Liver (tissue), 8 donors: ENCODE measurements at regions not wholly inside any gene's neighbourhood (a gene's known extent, or its start where the extent isn't known, plus 50 kb on each side); places are given as distances from the start of the nearest gene placed in this dataset.

ENCODE experiments used
- DNase-seq: peaks from one replicate; pipeline ENCODE4 v3.0.0-alpha.2; 2017; ENCODE audit warnings: low spot score
- H3K27ac ChIP-seq, 2 donors: one replicate each; pipeline ENCODE4 v1.7.0; 2013; ENCODE audit warnings: inconsistent platforms in 2 of 2, low read length in 2 of 2, control low read depth in 1 of 2, low read depth in 1 of 2, mild to moderate bottlenecking in 1 of 2
- H3K27me3 ChIP-seq, 4 donors: one replicate each; pipeline versions ENCODE4 v1.6.1 to v1.7.0; 2013; ENCODE audit warnings: low read length in 3 of 4, inconsistent platforms in 1 of 4, mild to moderate bottlenecking in 1 of 4, moderate library complexity in 1 of 4; ENCODE audit not compliant: control insufficient read depth in 4 of 4, insufficient read depth in 4 of 4
- H3K36me3 ChIP-seq, 4 donors: one replicate each; pipeline versions ENCODE4 v1.6.1 to v1.7.0; 2013; ENCODE audit warnings: low read length in 3 of 4, mild to moderate bottlenecking in 3 of 4, low read depth in 1 of 4, moderate library complexity in 1 of 4; ENCODE audit not compliant: control insufficient read depth in 4 of 4, insufficient read depth in 3 of 4
- H3K4me1 ChIP-seq, 4 donors: one replicate each; pipeline versions ENCODE4 v1.6.1 to v1.7.0; 2013; ENCODE audit warnings: low read length in 3 of 4, mild to moderate bottlenecking in 3 of 4, moderate library complexity in 1 of 4; ENCODE audit not compliant: control insufficient read depth in 4 of 4, insufficient read depth in 4 of 4
- H3K4me3 ChIP-seq, 3 donors: one replicate each; pipeline versions ENCODE4 v1.6.1 to v1.7.0; 2013; ENCODE audit warnings: low read length in 3 of 3, control low read depth in 1 of 3, low read depth in 1 of 3, mild to moderate bottlenecking in 1 of 3
- H3K9ac ChIP-seq, 2 donors: one replicate each; pipeline ENCODE4 v1.7.0; 2013; ENCODE audit warnings: low read length in 2 of 2, mild to moderate bottlenecking in 2 of 2, moderate library complexity in 2 of 2, control low read depth in 1 of 2, low read depth in 1 of 2
- H3K9me3 ChIP-seq, 4 donors: one replicate each; pipeline versions ENCODE4 v1.6.1 to v1.7.0; 2013; ENCODE audit warnings: low read length in 3 of 4; ENCODE audit not compliant: control insufficient read depth in 4 of 4
- ATF3 ChIP-seq: IDR thresholded peaks from 2 replicates; pipeline ENCODE4 v1.6.1; 2016; ENCODE audit warnings: antibody characterized with exemption
- CTCF ChIP-seq: fragments of 150-350 bp; IDR thresholded peaks from 2 replicates; pipeline ENCODE4 v1.5.1; 2017; ENCODE audit warnings: improper control_type of control experiment, low read depth, low read length; ENCODE audit not compliant: missing input control
- EGR1 ChIP-seq, 2 donors: IDR thresholded peaks; 2 replicates each; pipeline ENCODE4 v1.6.1; 2016 to 2018; ENCODE audit warnings: antibody characterized with exemption in 2 of 2, low read depth in 2 of 2
- FOXA1 ChIP-seq: IDR thresholded peaks from 2 replicates; pipeline ENCODE4 v1.6.1; 2016; ENCODE audit warnings: antibody characterized with exemption
- FOXA2 ChIP-seq: IDR thresholded peaks from 2 replicates; pipeline ENCODE4 v1.6.1; 2016; ENCODE audit warnings: antibody characterized with exemption
- GABPA ChIP-seq, 2 donors: IDR thresholded peaks in 1 of 2; conservative IDR thresholded peaks in 1 of 2; 2 replicates each; pipeline ENCODE4 v1.6.1; 2016; ENCODE audit warnings: antibody characterized with exemption in 2 of 2, mild to moderate bottlenecking in 1 of 2, moderate library complexity in 1 of 2
- HNF4A ChIP-seq, 2 donors: conservative IDR thresholded peaks; 2 replicates each; pipeline ENCODE4 v1.6.1; 2016; ENCODE audit warnings: antibody characterized with exemption in 2 of 2, mild to moderate bottlenecking in 2 of 2
- HNF4G ChIP-seq: IDR thresholded peaks from 2 replicates; pipeline ENCODE4 v1.6.1; 2016; ENCODE audit warnings: antibody characterized with exemption
- JUND ChIP-seq, 2 donors: IDR thresholded peaks; 2 replicates each; pipeline ENCODE4 v1.6.1; 2016; ENCODE audit warnings: antibody characterized with exemption in 2 of 2
- MAX ChIP-seq: IDR thresholded peaks from 2 replicates; pipeline ENCODE4 v1.6.1; 2016; ENCODE audit warnings: antibody characterized with exemption
- NR2F2 ChIP-seq: IDR thresholded peaks from 2 replicates; pipeline ENCODE4 v1.6.1; 2016; ENCODE audit warnings: antibody characterized with exemption
- RAD21 ChIP-seq, 2 donors: IDR thresholded peaks; 2 replicates each; pipeline ENCODE4 v1.6.1; 2016; ENCODE audit warnings: antibody characterized with exemption in 2 of 2, mild to moderate bottlenecking in 2 of 2
- REST ChIP-seq: IDR thresholded peaks from 2 replicates; pipeline ENCODE4 v1.6.1; 2016; ENCODE audit warnings: antibody characterized with exemption, mild to moderate bottlenecking
- RXRA ChIP-seq, 2 donors: IDR thresholded peaks; 2 replicates each; pipeline ENCODE4 v1.6.1; 2017 to 2018; ENCODE audit warnings: antibody characterized with exemption in 2 of 2, mild to moderate bottlenecking in 1 of 2
- SP1 ChIP-seq: IDR thresholded peaks from 2 replicates; pipeline ENCODE4 v1.6.1; 2018; ENCODE audit warnings: antibody characterized with exemption, mild to moderate bottlenecking
- TAF1 ChIP-seq: conservative IDR thresholded peaks from 2 replicates; pipeline ENCODE4 v1.6.1; 2016; ENCODE audit warnings: antibody characterized with exemption, mild to moderate bottlenecking
- YY1 ChIP-seq: IDR thresholded peaks from 2 replicates; pipeline ENCODE4 v1.6.1; 2016; ENCODE audit warnings: antibody characterized with exemption, mild to moderate bottlenecking
- ZBTB33 ChIP-seq: IDR thresholded peaks from 2 replicates; pipeline ENCODE4 v1.6.1; 2016; ENCODE audit warnings: antibody characterized with exemption
- WGBS: extraction: QIAGEN DNeasy Blood & Tissue Kit; methylation state at CpG from one replicate; pipeline ENCODE4 v1.1.7; 2013; 5-methylcytosine and 5-hydroxymethylcytosine counted together
- donor health status: healthy.
- donor health status: healthy.
- donor health status: healthy.
- donor health status: healthy.
- donor health status: healthy.

- Histone ChIP-seq H3K36me3 (no peaks in the 10 kb centered on the region), H3K9ac (no peak overlapping the region), H3K9me3 (no peaks in the 10 kb centered on the region), H3K27me3 (no peaks in the 10 kb centered on the region), H3K27ac (no peak overlapping the region), H3K4me3 (no peak overlapping the region), H3K4me1 (no peaks in the 10 kb centered on the region)
- DNase-seq: no peak
- TF ChIP-seq RXRA (IDR thresholded peaks at IDR 0.05) (no peak), YY1 (no peak), HNF4G (no peak), MAX (no peak), CTCF (no peak), ATF3 (no peak), HNF4A (conservative IDR thresholded peaks at IDR 0.05) (no peak), FOXA1 (no peak), ZBTB33 (no peak), REST (no peak), GABPA (IDR thresholded peaks at IDR 0.05 in 1 of 2, conservative IDR thresholded peaks at IDR 0.05 in 1 of 2) (no peak), EGR1 (IDR thresholded peaks at IDR 0.05; ENCODE audit: low read depth in 2 of 2) (no peak), NR2F2 (no peak), TAF1 (no peak), SP1 (no peak), JUND (IDR thresholded peaks at IDR 0.05) (no peak), RAD21 (IDR thresholded peaks at IDR 0.05) (no peak)
- WGBS: 77% methylated on average over 5 of the region's 5 CpGs
Observed at GRCh38 chr21:29436143-29436542, 137.4 kb downstream of the BACH1 start.

GRCh38 chr21:29436650-29437049, 137.9 kb downstream of the BACH1 start:
- DNase-seq: no peak
- WGBS: 90% methylated on average over 2 of the region's 2 CpGs
- no peaks in the 10 kb centered on the region for H3K9me3 ChIP-seq
- TF ChIP-seq GABPA (IDR thresholded peaks at IDR 0.05 in 1 of 2, conservative IDR thresholded peaks at IDR 0.05 in 1 of 2): no peak
- no peak for TF ChIP-seq FOXA2
- TF ChIP-seq RAD21 (IDR thresholded peaks at IDR 0.05): no peak
- TF ChIP-seq JUND (IDR thresholded peaks at IDR 0.05): no peak
- TF ChIP-seq ATF3: no peak
- TF ChIP-seq REST: no peak
- no peak for TF ChIP-seq NR2F2
- no peak for TF ChIP-seq SP1
- no peak for TF ChIP-seq YY1
- TF ChIP-seq HNF4G: no peak
- no peak for TF ChIP-seq EGR1 (IDR thresholded peaks at IDR 0.05; ENCODE audit: low read depth in 2 of 2)
- no peak for TF ChIP-seq TAF1
- no peak for TF ChIP-seq FOXA1
- TF ChIP-seq MAX: no peak
- TF ChIP-seq RXRA (IDR thresholded peaks at IDR 0.05): no peak
- no peak for TF ChIP-seq HNF4A (conservative IDR thresholded peaks at IDR 0.05)

More at GRCh38 chr21:29436650-29437049, 137.9 kb downstream of the BACH1 start:
- H3K36me3 ChIP-seq: no peaks in the 10 kb centered on the region
- H3K27ac ChIP-seq: no peak overlapping the region
- no peak overlapping the region for H3K4me3 ChIP-seq
- no peak overlapping the region for H3K9ac ChIP-seq
- H3K4me1 ChIP-seq: no peaks in the 10 kb centered on the region
- no peaks in the 10 kb centered on the region for H3K27me3 ChIP-seq
